ENCODE measurements at regions not wholly inside any gene's neighbourhood (a gene's known extent, or its start where the extent isn't known, plus 50 kb on each side); places are given as distances from the start of the nearest gene placed in this dataset.
A peak's percentile ranks its signal among the peaks of the same experiment; 100 is the strongest.
"Not testable (repeated sequence)": the region's sequence is repeated elsewhere in the genome, so short reads cannot be mapped to it uniquely, and the experiment has no call there.

- DNase-seq; in situ Hi-C loops (cut with HindIII; ENCODE audit: low pct_ligation_motif_present, low pct_unique_long_range_greater_than_20kb, low sequenced_read_pairs): not testable (repeated sequence)
These were observed 51.3 kb upstream of the RIOK2 start for GRCh38 chr5:97234380-97234779.

GRCh38 chr5:97242341-97242740, 59.3 kb upstream of the RIOK2 start:
- in situ Hi-C loops (cut with HindIII; ENCODE audit: low pct_ligation_motif_present, low pct_unique_long_range_greater_than_20kb, low sequenced_read_pairs): no loop called here
- DNase-seq: no peak

- in situ Hi-C loops (cut with HindIII; ENCODE audit: low pct_ligation_motif_present, low pct_unique_long_range_greater_than_20kb, low sequenced_read_pairs): no loop called here
- no peak for DNase-seq
These were observed 60.3 kb upstream of the RIOK2 start for GRCh38 chr5:97243353-97243752.

- no peak for DNase-seq
- in situ Hi-C loops (cut with HindIII; ENCODE audit: low pct_ligation_motif_present, low pct_unique_long_range_greater_than_20kb, low sequenced_read_pairs): no loop called here
These were observed 62.3 kb upstream of the RIOK2 start for GRCh38 chr5:97245386-97245785.

- in situ Hi-C loops (cut with HindIII; ENCODE audit: low pct_ligation_motif_present, low pct_unique_long_range_greater_than_20kb, low sequenced_read_pairs): no loop called here
- no peak for DNase-seq
These were observed 67.1 kb upstream of the RIOK2 start for GRCh38 chr5:97250113-97250512.

- in situ Hi-C loops (cut with HindIII; ENCODE audit: low pct_ligation_motif_present, low pct_unique_long_range_greater_than_20kb, low sequenced_read_pairs): no loop called here
- DNase-seq: no peak
These were observed 83.0 kb upstream of the RIOK2 start for GRCh38 chr5:97266076-97266475.

- in situ Hi-C loops (cut with HindIII; ENCODE audit: low pct_ligation_motif_present, low pct_unique_long_range_greater_than_20kb, low sequenced_read_pairs): no loop called here
- no peak for DNase-seq
These were observed 83.5 kb upstream of the RIOK2 start for GRCh38 chr5:97266576-97266975.

- no peak for DNase-seq
- in situ Hi-C loops (cut with HindIII; ENCODE audit: low pct_ligation_motif_present, low pct_unique_long_range_greater_than_20kb, low sequenced_read_pairs): no loop called here
These were observed 84.7 kb upstream of the RIOK2 start for GRCh38 chr5:97267767-97268166.

GRCh38 chr5:97276474-97277120, 93.5 kb upstream of the RIOK2 start:
- DNase-seq: no peak
- in situ Hi-C loops (cut with HindIII; ENCODE audit: low pct_ligation_motif_present, low pct_unique_long_range_greater_than_20kb, low sequenced_read_pairs): no loop called here

- in situ Hi-C loops (cut with HindIII; ENCODE audit: low pct_ligation_motif_present, low pct_unique_long_range_greater_than_20kb, low sequenced_read_pairs): no loop called here
- no peak for DNase-seq
These were observed 98.2 kb upstream of the RIOK2 start for GRCh38 chr5:97281257-97281656.

GRCh38 chr5:97297063-97297703, 114.1 kb upstream of the RIOK2 start:
- peak; percentile 15 for DNase-seq
- in situ Hi-C loops (cut with HindIII; ENCODE audit: low pct_ligation_motif_present, low pct_unique_long_range_greater_than_20kb, low sequenced_read_pairs): no loop called here

GRCh38 chr5:97297704-97298091, 114.7 kb upstream of the RIOK2 start:
- in situ Hi-C loops (cut with HindIII; ENCODE audit: low pct_ligation_motif_present, low pct_unique_long_range_greater_than_20kb, low sequenced_read_pairs): no loop called here
- no peak for DNase-seq

GRCh38 chr5:97301181-97301580, 118.1 kb upstream of the RIOK2 start:
- in situ Hi-C loops (cut with HindIII; ENCODE audit: low pct_ligation_motif_present, low pct_unique_long_range_greater_than_20kb, low sequenced_read_pairs); DNase-seq: not testable (repeated sequence)

- in situ Hi-C loops (cut with HindIII; ENCODE audit: low pct_ligation_motif_present, low pct_unique_long_range_greater_than_20kb, low sequenced_read_pairs): no loop called here
- no peak for DNase-seq
These were observed 155.7 kb upstream of the RIOK2 start for GRCh38 chr5:97338729-97339128.

GRCh38 chr5:97355775-97356174, 172.7 kb upstream of the RIOK2 start:
- in situ Hi-C loops (cut with HindIII; ENCODE audit: low pct_ligation_motif_present, low pct_unique_long_range_greater_than_20kb, low sequenced_read_pairs): no loop called here
- no peak for DNase-seq

GRCh38 chr5:97363577-97363976, 180.5 kb upstream of the RIOK2 start:
- in situ Hi-C loops (cut with HindIII; ENCODE audit: low pct_ligation_motif_present, low pct_unique_long_range_greater_than_20kb, low sequenced_read_pairs): no loop called here

GRCh38 chr5:97364731-97365130, 181.7 kb upstream of the RIOK2 start:
- in situ Hi-C loops (cut with HindIII; ENCODE audit: low pct_ligation_motif_present, low pct_unique_long_range_greater_than_20kb, low sequenced_read_pairs): no loop called here
- no peak for DNase-seq

More at GRCh38 chr5:97363577-97363976, 180.5 kb upstream of the RIOK2 start:
- no peak for DNase-seq

GRCh38 chr5:97365163-97365845, 182.3 kb upstream of the RIOK2 start:
- in situ Hi-C loops (cut with HindIII; ENCODE audit: low pct_ligation_motif_present, low pct_unique_long_range_greater_than_20kb, low sequenced_read_pairs): no loop called here
- DNase-seq: no peak

- in situ Hi-C loops (cut with HindIII; ENCODE audit: low pct_ligation_motif_present, low pct_unique_long_range_greater_than_20kb, low sequenced_read_pairs): no loop called here
- DNase-seq: no peak
These were observed 182.9 kb upstream of the RIOK2 start for GRCh38 chr5:97365918-97366317.

- DNase-seq: no peak
- in situ Hi-C loops (cut with HindIII; ENCODE audit: low pct_ligation_motif_present, low pct_unique_long_range_greater_than_20kb, low sequenced_read_pairs): no loop called here
These were observed 192.9 kb upstream of the RIOK2 start for GRCh38 chr5:97375959-97376358.
